RWPE1 (cell line): ENCODE measurements at regions not wholly inside any gene's neighbourhood (a gene's known extent, or its start where the extent isn't known, plus 50 kb on each side); places are given as distances from the start of the nearest gene placed in this dataset.

Experiments used
- CTCF ChIA-PET: fragments of 350-600 bp; sonication (Branson Sonifier 250); formaldehyde crosslinking; extraction: SDS; loops from one replicate; lab custom pipeline; 2021; lab: Yijun Ruan, JAX
- POLR2A ChIA-PET: fragments of 400-600 bp; formaldehyde crosslinking; extraction: SDS; loops from one replicate; lab custom pipeline; 2020; ENCODE audit warnings: antibody characterized with exemption; ENCODE audit not compliant: low non-redundant PET; lab: Yijun Ruan, JAX
- DNase-seq: peaks from one replicate; pipeline ENCODE4 v3.0.0; 2012; ENCODE audit warnings: low spot score
- H3K27ac ChIP-seq: fragments of 450-650 bp; 2 replicates; pipeline ENCODE4 v1.5.1; 2017
- TF ChIP-seq, protein P1 (sequence below): fragments of 450-650 bp; conservative IDR thresholded peaks from 2 replicates; pipeline ENCODE4 v1.5.1; 2017; ENCODE audit warnings: low read depth, mild to moderate bottlenecking

DNA sequence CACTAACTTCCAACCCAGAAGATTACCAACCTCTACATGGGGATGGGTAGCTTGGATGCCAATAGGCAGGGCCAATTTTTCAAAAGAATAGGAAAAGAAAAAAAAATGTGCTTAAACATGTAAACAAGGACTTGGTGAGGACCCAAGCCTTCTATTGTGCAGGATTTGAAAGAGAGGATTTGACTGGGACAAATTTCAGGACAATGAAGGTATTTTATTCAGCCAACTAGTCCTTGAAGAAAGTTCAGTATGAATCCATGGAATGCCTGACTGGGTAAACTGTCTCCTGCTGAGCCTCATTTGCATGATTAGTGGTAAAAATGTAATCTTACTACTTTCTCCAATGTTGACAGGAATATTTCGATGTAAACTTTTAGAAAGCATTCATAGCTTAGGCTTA is 192.5 kb upstream of the RORB start:
- TF ChIP-seq, protein P1, sequence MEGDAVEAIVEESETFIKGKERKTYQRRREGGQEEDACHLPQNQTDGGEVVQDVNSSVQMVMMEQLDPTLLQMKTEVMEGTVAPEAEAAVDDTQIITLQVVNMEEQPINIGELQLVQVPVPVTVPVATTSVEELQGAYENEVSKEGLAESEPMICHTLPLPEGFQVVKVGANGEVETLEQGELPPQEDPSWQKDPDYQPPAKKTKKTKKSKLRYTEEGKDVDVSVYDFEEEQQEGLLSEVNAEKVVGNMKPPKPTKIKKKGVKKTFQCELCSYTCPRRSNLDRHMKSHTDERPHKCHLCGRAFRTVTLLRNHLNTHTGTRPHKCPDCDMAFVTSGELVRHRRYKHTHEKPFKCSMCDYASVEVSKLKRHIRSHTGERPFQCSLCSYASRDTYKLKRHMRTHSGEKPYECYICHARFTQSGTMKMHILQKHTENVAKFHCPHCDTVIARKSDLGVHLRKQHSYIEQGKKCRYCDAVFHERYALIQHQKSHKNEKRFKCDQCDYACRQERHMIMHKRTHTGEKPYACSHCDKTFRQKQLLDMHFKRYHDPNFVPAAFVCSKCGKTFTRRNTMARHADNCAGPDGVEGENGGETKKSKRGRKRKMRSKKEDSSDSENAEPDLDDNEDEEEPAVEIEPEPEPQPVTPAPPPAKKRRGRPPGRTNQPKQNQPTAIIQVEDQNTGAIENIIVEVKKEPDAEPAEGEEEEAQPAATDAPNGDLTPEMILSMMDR = no peak
- POLR2A ChIA-PET = no interaction called here
- H3K27ac ChIP-seq = no peak overlapping the region
- DNase-seq = no peak
- CTCF ChIA-PET = no interaction called here

DNA sequence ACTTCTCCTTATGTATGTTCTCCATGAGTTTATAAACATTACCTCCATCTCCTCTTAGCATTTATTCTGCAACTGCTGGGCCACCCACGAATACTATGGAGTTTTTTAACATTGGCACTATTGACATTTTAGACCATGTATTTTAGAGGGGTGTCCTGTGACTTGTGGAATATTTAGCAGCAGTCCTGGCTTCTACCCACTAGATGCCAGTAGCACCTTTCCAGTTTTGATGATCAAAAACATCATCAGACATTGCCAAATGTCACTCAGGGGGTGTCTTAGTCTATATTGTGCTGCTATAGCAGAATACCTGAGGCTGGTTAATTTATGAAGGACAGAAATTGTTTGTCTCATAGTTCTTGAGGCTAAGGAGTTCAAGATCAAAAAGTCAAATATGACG is 187.5 kb upstream of the RORB start:
- DNase-seq = no peak
- ChIA-PET POLR2A (no interaction called here), CTCF (no interaction called here)
- TF ChIP-seq, protein P1 = no peak
- H3K27ac ChIP-seq = no peak overlapping the region

DNA sequence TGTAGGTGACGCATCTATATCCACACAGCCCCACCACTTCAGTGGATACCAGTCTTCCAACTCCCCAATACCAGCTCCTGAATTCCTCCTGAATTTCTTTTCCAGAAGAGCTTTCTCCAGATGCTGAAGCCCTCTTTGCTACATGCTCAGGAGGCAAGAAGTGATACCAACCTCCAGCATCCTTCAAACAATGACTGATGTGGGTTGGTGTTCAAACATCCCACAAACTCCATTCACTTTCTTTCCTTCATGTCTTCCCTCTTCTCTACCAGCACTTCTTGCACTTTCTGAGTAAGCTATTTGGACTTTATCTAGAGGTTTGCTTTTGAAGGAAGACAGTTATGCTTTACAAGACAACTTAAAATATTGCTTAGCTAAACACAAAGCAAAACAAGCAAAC is 179.9 kb upstream of the RORB start:
- POLR2A ChIA-PET = no interaction called here
- H3K27ac ChIP-seq = no peak overlapping the region
- no peak for DNase-seq
- CTCF ChIA-PET = no interaction called here
- TF ChIP-seq, protein P1 = no peak

DNA sequence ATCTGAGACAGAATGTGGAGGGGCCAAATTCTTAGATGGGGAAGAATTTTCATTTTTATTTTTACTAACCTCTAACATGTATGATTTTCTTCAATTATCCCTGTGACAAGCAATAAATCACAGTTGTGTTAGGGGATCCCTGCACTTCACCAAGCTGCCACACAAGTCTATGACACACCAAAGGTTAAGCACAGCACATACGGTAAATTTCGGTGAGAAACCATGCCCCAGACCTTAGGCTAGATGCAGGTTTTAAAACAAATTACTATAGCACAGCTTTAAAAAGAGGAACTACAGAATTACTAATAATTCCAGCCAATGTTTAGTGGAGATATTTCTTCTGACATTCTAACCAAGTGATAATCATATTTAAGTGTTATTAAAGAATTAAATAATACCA is 175.7 kb upstream of the RORB start:
- CTCF ChIA-PET = no interaction called here
- no peak for DNase-seq
- H3K27ac ChIP-seq = no peak overlapping the region
- TF ChIP-seq, protein P1 = no peak
- POLR2A ChIA-PET = no interaction called here

DNA sequence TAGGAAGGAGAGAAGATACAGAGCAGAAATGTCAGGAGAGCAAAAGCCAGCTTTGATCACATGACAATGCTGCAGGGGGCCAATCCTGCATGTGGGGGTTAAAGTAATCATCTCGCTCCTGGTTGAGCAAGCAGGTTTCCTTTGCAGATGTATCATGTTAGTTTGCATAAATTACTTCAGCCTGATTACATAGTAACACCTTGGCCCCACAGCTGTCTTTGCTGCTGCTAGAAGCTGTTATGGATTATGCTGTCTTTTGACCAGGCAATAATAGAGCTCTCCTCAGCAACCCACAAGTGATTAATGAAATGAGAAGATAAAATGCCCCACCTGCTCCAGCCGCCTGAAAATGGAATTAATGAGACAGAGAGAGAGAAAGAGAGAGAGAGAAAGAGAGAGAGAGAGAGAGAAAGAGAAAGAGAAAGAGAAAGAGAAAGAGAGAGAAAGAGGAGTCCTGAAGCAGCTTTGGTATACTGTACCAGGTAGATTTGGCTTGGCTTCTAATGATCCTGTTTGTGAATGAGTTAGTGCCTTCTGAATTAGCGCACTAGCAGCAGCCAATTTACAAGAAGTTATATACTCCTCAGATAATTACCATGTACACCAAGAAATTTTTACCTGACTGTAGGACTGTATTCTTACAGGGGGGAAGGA is 174.3 kb upstream of the RORB start:
- TF ChIP-seq, protein P1 = no peak
- ChIA-PET CTCF (no interaction called here), POLR2A (no interaction called here)
- no peak overlapping the region for H3K27ac ChIP-seq
- DNase-seq = no peak

DNA sequence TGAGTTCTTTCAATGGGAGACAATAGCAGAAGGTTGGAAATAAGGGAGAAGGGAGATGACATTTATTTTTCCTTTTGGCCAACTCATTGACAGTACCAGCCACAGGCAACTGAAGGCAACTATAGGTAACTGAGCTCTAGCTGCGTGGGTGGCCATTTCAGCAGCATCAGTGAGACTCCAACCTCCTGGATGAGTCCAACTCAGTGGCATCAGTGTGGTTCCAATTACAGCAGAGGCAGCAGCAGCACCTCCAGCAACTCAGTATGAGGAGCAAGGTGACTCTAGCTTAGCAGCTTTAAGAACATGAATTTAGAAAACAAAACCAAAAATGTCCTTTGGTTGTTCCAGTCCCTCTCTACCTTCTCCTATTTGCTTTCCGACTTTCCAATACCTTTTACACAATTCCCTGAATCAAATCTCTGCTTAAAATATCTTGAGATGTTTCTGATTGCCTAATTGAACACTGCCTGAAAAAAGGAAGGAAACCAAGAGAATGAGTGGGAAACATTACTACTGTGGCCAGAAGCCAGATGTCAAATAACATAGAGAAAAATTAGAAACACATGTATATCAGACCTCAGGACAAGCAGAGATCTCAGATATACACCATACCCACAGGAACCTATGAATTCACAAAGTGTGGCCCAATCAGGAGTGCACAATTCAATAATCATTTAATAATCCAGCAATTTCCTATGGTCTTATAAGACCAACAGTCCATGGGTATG is 166.5 kb upstream of the RORB start:
- POLR2A ChIA-PET = no interaction called here
- H3K27ac ChIP-seq = no peak overlapping the region
- CTCF ChIA-PET = no interaction called here
- DNase-seq = no peak
- TF ChIP-seq, protein P1 = no peak
